ENCODE measurements at regions not wholly inside any gene's neighbourhood (a gene's known extent, or its start where the extent isn't known, plus 50 kb on each side); places are given as distances from the start of the nearest gene placed in this dataset.

DNA sequence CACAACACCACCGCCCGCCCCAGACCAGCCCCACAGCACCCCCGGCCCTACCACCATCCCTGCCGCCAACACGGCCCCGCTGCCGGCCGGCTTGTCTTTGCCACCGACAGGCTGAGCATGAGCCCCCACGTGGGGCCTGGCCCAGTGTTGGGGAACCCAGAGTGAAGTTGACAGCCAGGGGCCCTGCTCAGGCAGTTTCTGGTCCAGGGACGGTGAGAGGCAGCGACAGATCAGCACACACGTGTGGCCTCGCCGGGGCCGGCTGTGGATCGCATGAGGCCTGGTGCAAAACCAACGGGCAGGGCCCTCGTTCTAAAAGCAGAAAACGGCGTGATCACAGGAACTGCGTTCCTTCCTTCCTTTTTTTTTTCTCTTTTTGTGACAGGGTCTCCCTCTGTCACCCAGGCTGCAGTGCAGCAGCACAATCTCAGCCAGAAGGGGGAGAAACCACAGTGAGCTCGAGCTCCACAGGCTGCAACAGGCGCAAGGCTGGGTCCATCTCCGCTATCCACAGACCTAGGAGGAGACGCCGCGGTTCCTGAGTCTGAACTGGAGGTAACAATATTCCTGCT is 50.5 kb upstream of the FBRSL1 start:
- no peak for DNase-seq (ENCODE audit: insufficient read length, low spot score)
- no peak for FAIRE-seq
- TF ChIP-seq, protein P1, sequence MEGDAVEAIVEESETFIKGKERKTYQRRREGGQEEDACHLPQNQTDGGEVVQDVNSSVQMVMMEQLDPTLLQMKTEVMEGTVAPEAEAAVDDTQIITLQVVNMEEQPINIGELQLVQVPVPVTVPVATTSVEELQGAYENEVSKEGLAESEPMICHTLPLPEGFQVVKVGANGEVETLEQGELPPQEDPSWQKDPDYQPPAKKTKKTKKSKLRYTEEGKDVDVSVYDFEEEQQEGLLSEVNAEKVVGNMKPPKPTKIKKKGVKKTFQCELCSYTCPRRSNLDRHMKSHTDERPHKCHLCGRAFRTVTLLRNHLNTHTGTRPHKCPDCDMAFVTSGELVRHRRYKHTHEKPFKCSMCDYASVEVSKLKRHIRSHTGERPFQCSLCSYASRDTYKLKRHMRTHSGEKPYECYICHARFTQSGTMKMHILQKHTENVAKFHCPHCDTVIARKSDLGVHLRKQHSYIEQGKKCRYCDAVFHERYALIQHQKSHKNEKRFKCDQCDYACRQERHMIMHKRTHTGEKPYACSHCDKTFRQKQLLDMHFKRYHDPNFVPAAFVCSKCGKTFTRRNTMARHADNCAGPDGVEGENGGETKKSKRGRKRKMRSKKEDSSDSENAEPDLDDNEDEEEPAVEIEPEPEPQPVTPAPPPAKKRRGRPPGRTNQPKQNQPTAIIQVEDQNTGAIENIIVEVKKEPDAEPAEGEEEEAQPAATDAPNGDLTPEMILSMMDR (IDR thresholded peaks at IDR 0.05; ENCODE audit: insufficient read depth, missing control alignments), result no peak

DNA sequence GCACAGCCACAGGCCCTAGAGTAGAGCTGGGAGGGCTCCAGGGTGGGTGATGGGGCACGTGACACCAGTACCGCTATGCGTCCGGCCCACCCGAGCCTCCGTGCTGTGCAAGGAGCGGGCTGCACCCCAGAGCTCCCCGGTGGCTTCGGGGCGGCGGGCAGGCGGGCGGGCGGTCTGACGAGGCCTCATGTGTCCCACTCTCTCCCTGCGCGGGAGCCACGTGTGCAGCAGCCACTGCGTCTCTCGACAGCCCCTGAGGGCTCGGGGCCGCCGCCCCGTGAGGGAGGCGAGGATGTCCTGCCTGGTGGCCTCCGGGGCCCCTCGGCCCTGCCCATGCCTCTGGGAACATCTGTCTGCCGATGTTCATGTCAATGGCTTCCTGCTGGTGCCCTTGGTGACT is 51.2 kb upstream of the FBRSL1 start:
- no peak for DNase-seq (ENCODE audit: insufficient read length, low spot score)
- TF ChIP-seq, protein P1 (IDR thresholded peaks at IDR 0.05; ENCODE audit: insufficient read depth, missing control alignments), result no peak
- no peak for FAIRE-seq

DNA sequence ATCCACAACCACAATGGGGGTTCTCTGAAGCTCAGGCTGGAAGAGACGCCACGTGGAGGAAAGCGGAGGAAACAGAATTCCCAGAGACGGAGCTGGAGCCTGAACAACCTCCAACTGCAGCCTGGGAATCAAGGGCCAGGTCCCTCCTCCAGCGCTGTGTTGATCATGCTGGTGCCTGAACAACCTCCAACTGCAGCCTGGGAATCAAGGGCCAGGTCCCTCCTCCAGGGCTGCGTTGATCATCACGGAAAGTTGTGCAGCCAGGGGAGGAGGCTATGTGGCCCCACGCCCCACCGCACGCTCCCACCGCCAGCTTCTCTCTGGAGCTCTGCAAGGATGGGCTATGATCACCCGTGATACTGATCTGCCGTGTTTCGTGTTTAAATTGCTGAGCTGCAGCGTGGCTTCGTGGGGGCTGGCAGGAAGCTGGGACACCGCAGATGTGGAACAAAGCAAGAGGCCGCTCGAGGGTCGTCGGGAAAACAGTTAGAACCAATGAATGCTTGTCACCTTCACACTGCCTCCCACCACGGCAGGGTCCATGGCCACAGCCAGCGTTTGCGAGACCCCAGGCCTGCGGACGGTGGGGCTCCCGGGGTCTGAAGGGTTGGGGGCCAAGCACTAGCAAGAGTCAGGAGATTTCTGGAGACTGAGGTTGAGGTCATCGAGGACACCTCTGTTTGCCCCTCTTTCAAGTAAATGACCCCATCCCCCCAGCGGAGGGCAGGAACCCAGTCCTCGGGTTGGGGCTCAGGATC is 51.8 kb upstream of the FBRSL1 start:
- DNase-seq (ENCODE audit: insufficient read length, low spot score) (no peak), FAIRE-seq (no peak)
- TF ChIP-seq, protein P1 (IDR thresholded peaks at IDR 0.05; ENCODE audit: insufficient read depth, missing control alignments), result no peak

DNA sequence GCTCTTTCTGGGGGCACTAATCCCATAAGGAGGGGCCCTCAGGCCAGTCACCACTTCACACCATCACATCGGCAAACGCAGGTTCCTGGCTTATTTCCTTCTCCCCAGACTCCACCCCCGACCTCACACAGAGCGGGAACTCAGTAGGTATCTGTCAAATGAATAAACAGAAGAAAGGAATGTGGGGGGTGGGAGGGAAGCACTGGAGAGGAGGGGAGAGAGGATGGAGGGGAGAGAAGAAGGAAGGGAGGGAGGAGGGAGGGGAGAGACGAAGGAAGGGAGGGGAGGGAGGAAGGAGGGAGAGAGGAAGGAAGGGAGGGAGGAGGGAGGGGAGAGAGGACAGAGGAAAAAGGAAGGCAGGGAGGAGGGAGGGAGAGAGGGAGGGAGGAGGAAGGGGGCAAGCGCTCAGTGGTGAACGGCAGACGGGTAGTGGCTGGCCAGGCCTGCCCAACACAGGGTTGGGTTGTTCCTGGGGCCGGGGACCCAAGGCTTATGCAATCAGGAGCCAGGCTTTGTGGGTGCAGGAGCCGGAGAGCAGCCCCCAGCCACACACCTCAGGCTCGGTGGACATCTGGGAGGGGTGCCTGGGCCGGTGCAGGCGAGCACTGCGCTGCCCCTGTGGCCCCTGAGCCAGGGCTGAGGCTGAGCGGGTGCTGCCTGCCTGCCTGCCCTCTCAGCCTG is 52.6 kb upstream of the FBRSL1 start:
- no peak for FAIRE-seq

DNA sequence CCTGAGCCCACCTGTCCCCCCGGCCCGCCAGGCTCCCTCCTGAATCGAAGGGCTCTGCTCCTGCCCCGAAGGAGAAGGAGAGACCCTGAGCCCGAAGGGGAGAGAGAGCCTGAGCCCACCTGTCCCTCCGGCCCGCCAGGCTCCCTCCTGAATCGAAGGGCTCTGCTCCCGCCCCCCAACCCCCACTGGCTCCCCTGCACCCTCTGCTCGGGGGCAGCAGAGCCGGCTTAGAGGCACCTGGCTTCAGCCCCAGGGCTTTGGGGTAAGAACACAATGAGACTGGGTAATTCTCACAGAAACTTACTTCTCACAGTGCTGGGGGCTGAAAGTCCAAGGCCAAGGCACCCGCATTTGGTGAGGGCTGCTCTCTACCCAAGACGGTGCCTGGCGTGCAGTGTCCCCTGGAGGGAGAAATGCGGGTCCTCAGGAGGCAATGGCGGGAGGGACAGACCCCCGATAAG is 53.1 kb upstream of the FBRSL1 start:
- TF ChIP-seq, protein P1 (IDR thresholded peaks at IDR 0.05; ENCODE audit: insufficient read depth, missing control alignments), result no peak
- DNase-seq (ENCODE audit: insufficient read length, low spot score), result no peak
- FAIRE-seq, result no peak

More for the DNA sequence above, 52.6 kb upstream of the FBRSL1 start:
- DNase-seq (ENCODE audit: insufficient read length, low spot score), result no peak
- TF ChIP-seq, protein P1 (IDR thresholded peaks at IDR 0.05; ENCODE audit: insufficient read depth, missing control alignments), result no peak

DNA sequence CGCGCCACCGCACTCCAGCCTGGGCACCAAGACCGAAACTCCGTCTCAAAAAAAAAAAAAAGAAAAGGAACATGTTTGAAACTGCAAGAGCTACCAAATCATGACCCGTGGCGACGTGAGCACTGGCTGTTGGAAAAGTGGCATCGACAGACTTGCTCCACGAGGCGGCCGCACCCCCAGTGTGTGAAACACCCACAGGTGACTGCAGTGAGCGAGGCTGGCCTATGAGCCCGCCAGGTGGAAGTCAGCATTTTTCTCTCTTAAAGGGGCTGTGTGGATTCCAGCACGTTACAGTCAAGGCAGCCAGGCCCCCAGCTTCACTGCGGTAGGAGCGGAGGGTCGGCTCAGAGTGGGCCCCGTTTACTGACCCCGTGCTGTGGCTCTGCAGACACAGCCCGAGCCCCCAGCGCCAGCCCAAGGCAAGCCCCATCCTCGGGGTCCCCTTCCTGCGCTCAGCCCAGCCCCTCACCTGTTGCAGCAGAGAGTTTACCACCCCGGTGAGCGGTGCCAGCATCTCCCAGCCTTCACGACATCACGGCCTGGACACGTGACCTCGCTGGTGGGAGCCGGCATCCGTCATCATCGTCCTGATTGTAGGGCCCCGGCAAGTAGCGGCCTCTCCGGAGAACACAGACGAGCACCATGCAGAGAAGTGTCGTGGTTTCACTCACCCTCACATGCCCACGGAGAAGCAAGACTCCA is 54.3 kb upstream of the FBRSL1 start:
- DNase-seq (ENCODE audit: insufficient read length, low spot score) (no peak), FAIRE-seq (no peak)
- TF ChIP-seq, protein P1 (IDR thresholded peaks at IDR 0.05; ENCODE audit: insufficient read depth, missing control alignments), result no peak

Measured in D721Med (cell line).